GM12878 (cell line): ENCODE measurements at regions not wholly inside any gene's neighbourhood (a gene's known extent, or its start where the extent isn't known, plus 50 kb on each side); places are given as distances from the start of the nearest gene placed in this dataset.

ENCODE experiments used
- MYC ChIP-seq: IDR thresholded peaks from 2 replicates; pipeline ENCODE4 v1.6.1; 2011; ENCODE audit warnings: mild to moderate bottlenecking, low read length, moderate library complexity, inconsistent platforms; ENCODE audit not compliant: insufficient read depth, insufficient replicate concordance, insufficient read length, severe bottlenecking
- POLR2A ChIP-seq: IDR thresholded peaks from 2 replicates; pipeline ENCODE4 v1.6.1; 2011; ENCODE audit warnings: low read depth, mild to moderate bottlenecking, low read length
- POU2F2 ChIP-seq: IDR thresholded peaks from 3 replicates; pipeline ENCODE4 v1.6.1; 2011; ENCODE audit warnings: low read depth, mild to moderate bottlenecking, low read length, borderline replicate concordance
- RFX5 ChIP-seq: IDR thresholded peaks from 2 replicates; pipeline ENCODE4 v1.6.1; 2011; ENCODE audit warnings: low read depth, low read length, improper control_type of control experiment
- TCF7 ChIP-seq: IDR thresholded peaks from 2 replicates; pipeline ENCODE4 v1.6.1; 2014; ENCODE audit warnings: antibody characterized with exemption, borderline replicate concordance

GRCh38 chr21:18069875-18070274 lies 174.8 kb upstream of the CHODL start:
- TF ChIP-seq MYC (no peak), POU2F2 (no peak), POLR2A (no peak), TCF7 (no peak), RFX5 (no peak)
